ENCODE measurements at regions not wholly inside any gene's neighbourhood (a gene's known extent, or its start where the extent isn't known, plus 50 kb on each side); places are given as distances from the start of the nearest gene placed in this dataset.

GRCh38 chr10:78455236-78455635 lies 421.6 kb downstream of the RPS24 start:
- TF ChIP-seq CTCF (IDR thresholded peaks at IDR 0.05) (no peak), POLR2A (IDR thresholded peaks at IDR 0.05) (no peak), POLR2AphosphoS5 (IDR thresholded peaks at IDR 0.05) (no peak)
